Keratinocyte (primary cell): ENCODE measurements at regions not wholly inside any gene's neighbourhood (a gene's known extent, or its start where the extent isn't known, plus 50 kb on each side); places are given as distances from the start of the nearest gene placed in this dataset.

Source experiments
- CTCF ChIP-seq, 3 experiments: IDR thresholded peaks in 1 of 3; conservative IDR thresholded peaks in 1 of 3; optimal IDR thresholded peaks in 1 of 3; 2 replicates in 2 of 3; 3 replicates in 1 of 3; pipeline versions ENCODE3 to v1.5.1; 2011; ENCODE audit warnings: low read length in 3 of 3, mild to moderate bottlenecking in 3 of 3, moderate library complexity in 2 of 3, control low read depth in 1 of 3, inconsistent platforms in 1 of 3; ENCODE audit not compliant: insufficient read depth in 2 of 3; ENCODE audit errors: extremely low read depth in 1 of 3
- EZH2 ChIP-seq: IDR thresholded peaks from one replicate; pipeline ENCODE4 v1.6.1; 2012; ENCODE audit warnings: inconsistent platforms, mild to moderate bottlenecking, low read length, moderate library complexity

GRCh38 chr13:90773681-90774080 is 573.8 kb upstream of the MIR17HG start:
- TF ChIP-seq CTCF (optimal IDR thresholded peaks at IDR 0.05 in 1 of 3, IDR thresholded peaks at IDR 0.05 in 1 of 3, conservative IDR thresholded peaks at IDR 0.05 in 1 of 3; ENCODE audit: extremely low read depth in 1 of 3, insufficient read depth in 2 of 3, low read length in 3 of 3): no peak
- no peak for TF ChIP-seq EZH2
